ENCODE measurements at regions not wholly inside any gene's neighbourhood (a gene's known extent, or its start where the extent isn't known, plus 50 kb on each side); places are given as distances from the start of the nearest gene placed in this dataset.
"Not testable (repeated sequence)": the region's sequence is repeated elsewhere in the genome, so short reads cannot be mapped to it uniquely, and the experiment has no call there.

DNA sequence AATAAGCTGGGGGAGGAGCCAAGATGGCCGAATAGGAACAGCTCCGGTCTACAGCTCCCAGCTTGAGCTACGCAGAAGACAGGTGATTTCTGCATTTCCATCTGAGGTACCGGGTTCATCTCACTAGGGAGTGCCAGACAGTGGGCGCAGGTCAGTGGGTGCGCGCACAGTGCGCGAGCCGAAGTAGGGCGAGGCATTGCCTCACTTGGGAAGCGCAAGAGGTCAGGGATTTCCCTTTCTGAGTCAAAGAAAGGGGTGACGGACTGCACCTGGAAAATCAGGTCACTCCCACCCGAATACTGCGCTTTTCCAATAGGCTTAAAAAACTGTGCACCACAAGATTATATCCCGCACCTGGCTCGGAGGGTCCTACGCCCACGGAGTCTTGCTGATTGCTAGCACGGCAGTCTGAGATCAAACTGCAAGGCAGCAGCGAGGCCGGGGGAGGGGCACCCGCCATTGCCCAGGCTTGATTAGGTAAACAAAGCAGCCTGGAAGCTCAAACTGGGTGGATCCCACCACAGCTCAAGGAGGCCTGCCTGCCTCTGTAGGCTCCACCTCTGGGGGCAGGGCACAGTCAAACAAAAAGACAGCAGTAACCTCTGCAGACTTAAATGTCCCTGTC lies 606.4 kb downstream of the TMA16 start:
- not testable (repeated sequence) for DNase-seq

DNA sequence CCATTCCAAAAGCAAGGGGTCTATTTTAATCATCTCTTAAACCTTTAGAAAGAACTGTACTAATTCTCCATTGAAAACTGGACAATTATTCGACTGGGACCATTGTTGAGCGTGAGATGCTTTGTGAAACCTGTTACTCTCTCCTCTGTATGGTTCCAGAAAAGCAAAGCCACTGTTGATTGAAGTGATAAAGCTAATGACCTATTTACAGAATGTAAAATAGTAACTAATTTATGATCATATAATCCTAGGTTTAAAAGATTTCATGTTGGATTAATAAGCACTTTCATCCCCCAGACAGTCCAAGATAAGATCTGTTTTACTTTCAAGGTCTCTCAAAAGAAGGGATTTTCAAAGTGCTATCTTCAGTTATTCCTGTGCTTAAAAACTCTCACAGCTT lies 614.5 kb downstream of the TMA16 start:
- DNase-seq, result no peak

- no peak for DNase-seq
Observed at GRCh38 chr4:164109503-164109902, 615.0 kb downstream of the TMA16 start.

- DNase-seq, result no peak
Observed at GRCh38 chr4:164115236-164115635, 620.7 kb downstream of the TMA16 start.

DNA sequence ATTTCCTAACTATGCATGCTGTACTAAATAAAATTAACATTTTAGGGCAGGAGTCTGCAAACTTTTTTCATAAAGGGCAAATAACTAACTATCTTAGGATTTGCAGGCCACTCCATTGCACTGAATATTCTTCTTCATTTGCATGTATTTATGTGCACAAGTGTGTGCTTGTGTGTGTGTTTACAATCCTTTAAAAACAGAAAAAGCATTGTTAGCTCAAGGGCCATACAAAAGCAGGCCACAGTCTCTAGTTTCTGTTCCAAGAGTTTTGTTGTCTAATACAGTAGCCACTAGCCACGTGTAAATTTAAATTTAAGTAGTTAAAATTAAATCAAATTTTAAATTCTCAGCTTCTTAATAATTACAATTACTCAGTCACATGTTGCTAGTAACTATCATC lies 621.8 kb downstream of the TMA16 start:
- DNase-seq, result no peak

- DNase-seq, result no peak
Observed at GRCh38 chr4:164134388-164134787, 619.5 kb upstream of the SMIM31 start.

- no peak for DNase-seq
Observed at GRCh38 chr4:164136180-164136616, 617.7 kb upstream of the SMIM31 start.

DNA sequence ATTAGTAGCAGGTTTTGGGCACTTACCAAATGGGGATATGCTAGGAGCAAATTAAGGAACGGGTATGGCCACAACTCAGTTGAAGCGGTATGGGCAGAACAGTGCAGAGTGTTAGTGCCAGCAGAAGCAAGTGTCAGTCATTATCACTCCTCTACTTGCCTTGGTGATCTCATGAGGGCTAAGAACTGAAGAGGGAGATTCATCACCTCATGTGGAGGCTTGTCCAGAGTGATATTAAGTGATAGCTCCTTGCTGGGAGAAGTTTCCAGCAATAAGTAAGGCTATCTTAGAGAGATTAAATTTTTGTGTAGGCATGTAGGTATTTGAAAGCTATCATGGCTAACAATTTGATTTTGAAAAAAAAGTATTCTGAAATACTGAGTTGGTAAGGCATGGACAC lies 615.4 kb upstream of the SMIM31 start:
- DNase-seq, result no peak

- no peak for DNase-seq
Observed at GRCh38 chr4:164139291-164139690, 614.6 kb upstream of the SMIM31 start.

GRCh38 chr4:164141755-164142375 lies 612.1 kb upstream of the SMIM31 start:
- not testable (repeated sequence) for DNase-seq

- DNase-seq, result no peak
Observed at GRCh38 chr4:164154416-164154815, 599.5 kb upstream of the SMIM31 start.

DNA sequence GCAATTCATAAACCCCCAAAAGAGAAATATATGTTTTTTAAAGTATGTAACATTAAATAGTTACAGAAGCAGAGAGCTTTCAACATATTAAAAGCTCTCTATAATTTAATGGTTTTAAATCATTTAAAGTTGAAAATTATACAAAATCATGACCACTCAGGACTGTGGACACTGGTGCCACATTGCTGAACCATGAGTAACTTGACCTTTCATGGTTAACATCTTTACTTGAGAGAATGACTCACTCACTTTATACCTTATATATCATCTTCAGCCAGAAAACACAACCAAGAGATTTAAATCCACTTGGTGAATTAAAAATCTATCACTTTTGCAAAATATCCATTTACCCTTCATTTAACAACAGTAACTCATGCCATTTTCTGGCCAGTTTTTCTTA lies 584.3 kb upstream of the SMIM31 start:
- DNase-seq, result no peak

- no peak for DNase-seq
Observed at GRCh38 chr4:164177153-164177552, 576.8 kb upstream of the SMIM31 start.

- no peak for DNase-seq
Observed at GRCh38 chr4:164177753-164178152, 576.2 kb upstream of the SMIM31 start.

GRCh38 chr4:164188236-164188635 lies 565.7 kb upstream of the SMIM31 start:
- no peak for DNase-seq

DNA sequence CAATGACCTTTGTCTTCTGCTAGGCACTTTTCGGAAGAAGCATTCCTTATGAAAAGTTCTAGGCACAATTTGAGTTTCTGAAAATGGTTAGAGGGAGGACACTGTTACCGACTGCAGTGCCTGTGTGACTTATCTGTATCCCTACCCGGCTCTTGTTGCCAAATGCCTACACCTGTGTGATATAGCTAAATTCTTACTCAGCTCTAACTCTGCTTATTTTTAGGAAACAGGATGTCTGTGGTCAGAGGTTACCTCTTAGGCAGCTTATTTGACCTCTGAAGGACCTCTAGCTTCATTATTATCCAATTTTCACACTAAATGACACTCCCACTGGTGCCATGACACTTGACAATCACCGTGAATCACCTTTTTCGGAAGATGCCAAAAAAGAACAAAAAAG lies 561.1 kb upstream of the SMIM31 start:
- DNase-seq, result no peak

- DNase-seq, result no peak
Observed at GRCh38 chr4:164193676-164194075, 560.3 kb upstream of the SMIM31 start.

- DNase-seq, result no peak
Observed at GRCh38 chr4:164197556-164197955, 556.4 kb upstream of the SMIM31 start.

GRCh38 chr4:164203476-164203875 lies 550.5 kb upstream of the SMIM31 start:
- DNase-seq, result no peak

DNA sequence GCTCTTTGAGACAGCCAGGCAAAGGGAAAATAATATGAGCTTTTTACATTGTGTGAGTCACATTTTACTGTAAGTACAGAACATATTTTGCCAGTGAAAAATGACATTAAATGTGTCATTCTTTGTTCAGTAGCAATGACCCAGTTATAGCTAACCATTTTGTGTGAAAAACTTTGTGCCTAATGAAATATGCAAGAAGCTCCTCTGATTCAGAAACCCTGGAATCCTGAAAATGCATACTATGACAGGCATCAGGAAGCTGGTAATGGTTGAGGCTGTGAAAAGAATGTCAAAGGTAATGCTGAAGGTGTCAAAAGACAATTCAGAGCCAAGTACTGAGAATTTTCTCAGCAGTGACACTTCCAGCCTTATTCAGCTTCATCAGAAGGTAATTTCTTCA lies 549.5 kb upstream of the SMIM31 start:
- no peak for DNase-seq

- DNase-seq, result no peak
Observed at GRCh38 chr4:164207460-164207859, 546.5 kb upstream of the SMIM31 start.

GRCh38 chr4:164210377-164210776 lies 543.6 kb upstream of the SMIM31 start:
- no peak for DNase-seq

DNA sequence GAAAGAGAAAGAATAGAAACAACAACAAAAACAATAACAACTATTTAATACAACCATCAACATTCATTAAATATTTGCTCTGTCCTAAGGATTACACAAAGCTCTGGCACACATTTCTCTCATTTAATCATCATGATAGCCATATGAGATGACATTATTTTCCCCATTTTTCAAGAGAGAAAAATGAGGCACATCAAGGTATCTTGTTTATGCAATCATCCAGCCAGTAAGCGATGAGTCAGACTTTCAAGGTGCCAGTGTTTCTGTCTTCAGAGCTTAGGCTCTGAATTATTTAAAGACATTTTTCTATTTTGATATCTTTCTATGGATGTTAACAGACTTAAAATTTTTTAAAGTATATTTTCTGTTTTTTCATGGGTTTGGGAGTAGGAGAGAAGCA lies 541.8 kb upstream of the SMIM31 start:
- DNase-seq, result no peak

- no peak for DNase-seq
Observed at GRCh38 chr4:164212714-164213113, 541.2 kb upstream of the SMIM31 start.

Measured in skin of body (tissue), 1 donor.